NCI-H460 (cell line): ENCODE measurements at regions not wholly inside any gene's neighbourhood (a gene's known extent, or its start where the extent isn't known, plus 50 kb on each side); places are given as distances from the start of the nearest gene placed in this dataset.
"Not testable (repeated sequence)": the region's sequence is repeated elsewhere in the genome, so short reads cannot be mapped to it uniquely, and the experiment has no call there.

Experiments used
- DNase-seq: peaks from one replicate; pipeline ENCODE4 v3.0.0-alpha.2; 2016; ENCODE audit warnings: low read depth; ENCODE audit errors: extremely low read depth

GRCh38 chr3:182121401-182121800 lies 409.7 kb downstream of the SOX2 start:
- DNase-seq = no peak

DNA sequence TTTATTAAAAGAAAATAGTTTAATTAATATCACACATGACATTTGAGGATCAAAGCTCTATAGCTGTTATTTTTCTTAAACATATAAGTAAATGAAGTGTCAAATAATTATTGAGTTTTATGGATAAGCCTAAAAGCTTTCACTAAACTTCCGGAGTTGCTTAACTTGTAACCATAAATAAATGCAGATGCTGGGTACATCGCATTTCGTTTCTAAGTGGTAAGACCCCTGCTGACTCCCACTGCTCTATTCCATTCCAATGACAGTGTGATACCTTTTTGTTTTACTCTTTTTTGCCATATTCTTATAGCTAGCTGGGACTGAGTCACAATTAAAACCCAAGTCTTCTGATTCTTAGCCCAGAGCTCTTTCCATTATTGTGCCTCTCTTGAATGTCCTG lies 411.1 kb downstream of the SOX2 start:
- DNase-seq = no peak

GRCh38 chr3:182124187-182124586 lies 412.5 kb downstream of the SOX2 start:
- no peak for DNase-seq

DNA sequence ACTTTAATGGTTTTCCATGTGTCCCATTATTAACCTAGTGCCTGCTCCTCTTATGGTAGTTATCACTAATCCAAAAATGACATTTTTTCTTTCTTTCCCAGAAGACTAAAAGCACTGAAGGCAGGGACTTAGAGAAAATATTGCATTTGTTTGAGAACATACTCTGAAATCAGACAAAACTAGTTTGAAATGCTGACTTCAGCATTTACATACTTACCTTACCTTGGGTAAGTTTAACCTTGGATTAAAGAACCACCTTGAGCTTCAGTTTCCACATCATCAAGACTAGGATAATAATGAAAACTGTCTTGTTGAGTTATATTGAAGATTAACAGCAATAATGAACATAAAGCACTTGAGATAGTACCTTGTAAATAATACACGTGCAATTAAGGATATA lies 413.0 kb downstream of the SOX2 start:
- DNase-seq = no peak

DNA sequence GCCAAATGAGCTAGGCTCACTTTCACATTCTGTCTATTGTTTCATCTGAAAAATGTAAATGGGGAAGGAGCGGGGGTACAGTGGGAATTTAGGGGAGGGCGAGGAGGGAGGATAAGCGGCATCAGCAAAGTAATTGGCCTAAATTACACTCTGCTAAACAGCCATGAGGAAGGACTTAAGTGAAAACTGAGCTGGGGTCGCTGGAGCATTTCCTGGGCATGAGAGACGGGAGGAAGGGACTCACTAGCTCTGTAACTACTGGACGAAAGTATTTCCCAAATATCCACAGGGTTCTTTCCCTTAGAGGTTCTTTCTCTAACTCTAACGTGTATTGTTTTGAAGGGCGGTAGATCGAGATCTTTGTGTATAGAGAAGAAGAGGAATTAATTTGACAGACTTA lies 418.0 kb downstream of the SOX2 start:
- DNase-seq = no peak

- no peak for DNase-seq
These were observed 422.0 kb downstream of the SOX2 start for GRCh38 chr3:182133752-182134151.

DNA sequence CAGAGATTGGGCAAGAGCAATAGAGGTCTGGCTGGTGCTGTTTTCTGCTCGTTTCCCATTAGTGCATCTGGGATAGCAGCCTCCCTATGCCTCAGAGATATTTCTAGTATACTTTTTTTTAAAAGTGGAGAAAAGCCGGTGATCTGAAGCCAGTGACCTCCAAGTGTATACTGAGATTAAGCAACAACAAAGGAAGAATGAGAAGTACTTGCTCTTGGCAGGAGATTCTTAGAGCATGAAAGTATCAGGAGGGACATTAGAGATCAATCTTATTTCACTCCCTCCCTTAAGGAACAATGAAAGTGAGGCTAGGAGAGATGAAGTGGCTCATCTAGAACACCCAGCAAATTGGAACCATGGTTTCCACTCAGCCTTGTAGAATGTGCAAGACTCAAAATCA lies 423.3 kb downstream of the SOX2 start:
- no peak for DNase-seq

DNA sequence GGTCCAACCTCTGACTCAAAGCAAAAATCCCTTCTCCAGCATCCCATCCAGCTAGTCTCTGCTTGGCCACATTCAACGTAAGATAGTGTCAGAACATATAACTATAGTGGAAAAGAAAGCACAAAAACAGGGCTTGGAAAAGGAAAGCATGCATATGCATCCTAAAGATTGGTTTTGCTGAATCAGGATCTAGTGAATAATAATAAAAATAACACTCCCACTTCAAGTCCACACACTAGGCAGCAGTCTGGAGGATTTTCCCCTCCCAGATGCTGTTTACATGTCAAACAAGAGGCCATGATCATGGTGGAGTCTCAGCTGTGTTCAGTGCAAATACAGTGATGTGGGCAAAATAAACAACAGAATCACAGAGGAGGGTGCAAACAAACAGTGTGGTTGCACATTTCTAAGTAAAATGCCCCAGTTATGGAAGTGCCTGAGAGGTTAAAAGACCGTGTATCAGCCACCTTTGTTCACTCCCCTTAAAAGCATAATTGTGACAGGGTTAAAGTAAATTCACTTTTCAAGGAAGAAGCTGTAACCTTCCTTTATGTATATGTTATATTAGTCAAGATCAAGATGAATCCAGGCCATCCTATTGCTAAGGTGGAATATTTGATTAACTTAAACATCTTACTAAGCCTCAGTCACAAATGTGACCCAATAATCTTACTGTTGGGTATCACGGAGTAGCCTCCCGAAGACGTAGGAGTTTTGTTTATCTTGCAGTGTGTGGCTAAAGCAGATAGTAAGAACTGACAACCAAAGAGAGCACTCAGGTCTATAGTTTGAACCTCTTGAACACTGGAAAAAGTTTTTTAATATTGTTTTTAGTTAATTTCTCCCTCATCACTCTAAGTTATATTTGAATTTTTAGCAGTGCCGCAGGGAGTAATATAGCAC lies 424.5 kb downstream of the SOX2 start:
- DNase-seq = no peak

DNA sequence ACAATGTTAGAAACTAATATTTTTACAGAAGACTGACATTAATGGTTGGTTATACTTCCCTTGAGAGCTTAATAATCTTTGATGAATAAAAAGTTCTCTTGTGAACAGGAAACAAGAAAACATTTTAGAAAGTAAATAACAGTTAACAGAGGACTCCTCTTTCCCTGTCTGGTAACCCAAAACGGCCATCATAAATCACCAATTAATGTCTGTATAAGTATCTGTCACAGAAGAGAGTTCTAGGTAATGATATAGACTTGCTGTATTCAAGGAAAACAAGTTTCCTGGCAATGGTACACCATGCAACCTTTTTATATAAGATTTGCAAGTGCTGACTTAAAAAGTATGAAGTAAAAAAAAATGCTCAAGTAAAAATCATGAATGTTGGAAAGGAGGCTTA lies 426.7 kb downstream of the SOX2 start:
- no peak for DNase-seq

DNA sequence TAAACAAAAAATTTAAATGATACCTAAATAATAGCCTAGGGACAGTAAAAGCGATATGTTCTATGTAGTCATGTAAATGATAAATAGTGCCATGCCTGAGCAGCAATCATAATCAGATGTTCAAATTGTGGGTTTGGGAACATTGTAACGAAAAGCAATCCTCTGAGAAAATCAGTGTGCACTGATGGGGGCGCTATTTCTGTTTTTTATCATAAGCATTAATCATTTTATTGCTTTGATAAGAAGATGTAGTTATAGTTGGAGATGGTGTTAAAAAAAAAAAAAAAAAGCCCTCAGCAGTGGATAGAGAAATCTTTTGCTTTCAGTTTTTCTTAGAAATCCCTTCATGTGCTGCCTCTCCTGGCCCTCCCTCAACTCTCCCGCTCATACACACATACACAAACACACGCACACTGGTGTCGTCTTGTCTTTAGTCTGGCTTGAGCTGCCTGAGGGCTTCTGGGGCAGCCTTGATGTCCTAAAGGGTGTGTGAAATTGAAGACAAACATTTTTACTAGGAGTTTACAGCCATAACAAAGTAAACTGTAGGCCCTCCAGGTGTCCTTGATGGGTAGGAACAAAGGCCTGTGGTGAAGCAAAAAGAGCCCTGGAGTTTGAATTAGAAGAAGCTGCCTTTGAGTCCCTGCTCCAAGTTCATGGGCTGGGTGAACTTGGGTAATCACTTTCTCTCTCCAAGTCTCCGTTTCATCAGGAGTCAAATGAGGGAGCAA lies 428.1 kb downstream of the SOX2 start:
- DNase-seq = no peak

GRCh38 chr3:182142928-182143327 lies 431.2 kb downstream of the SOX2 start:
- no peak for DNase-seq

DNA sequence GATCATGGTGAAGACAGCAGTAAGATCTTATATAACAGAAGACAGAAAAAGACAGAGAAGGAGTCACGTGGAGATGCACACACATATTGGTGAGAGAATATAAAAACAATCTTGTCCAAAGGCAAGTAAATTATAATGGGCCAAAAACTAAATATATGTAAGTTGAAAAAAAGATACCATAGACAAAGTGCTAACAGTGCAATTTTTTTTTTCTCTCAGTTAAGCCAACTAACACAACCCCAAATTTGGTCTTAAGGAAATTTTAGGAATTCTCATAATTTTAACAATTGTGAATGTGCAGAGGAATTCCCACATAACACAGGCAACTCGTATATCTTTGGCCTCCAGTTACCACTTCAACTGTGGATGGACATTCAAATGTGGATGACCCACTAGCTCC lies 432.2 kb downstream of the SOX2 start:
- DNase-seq = no peak

DNA sequence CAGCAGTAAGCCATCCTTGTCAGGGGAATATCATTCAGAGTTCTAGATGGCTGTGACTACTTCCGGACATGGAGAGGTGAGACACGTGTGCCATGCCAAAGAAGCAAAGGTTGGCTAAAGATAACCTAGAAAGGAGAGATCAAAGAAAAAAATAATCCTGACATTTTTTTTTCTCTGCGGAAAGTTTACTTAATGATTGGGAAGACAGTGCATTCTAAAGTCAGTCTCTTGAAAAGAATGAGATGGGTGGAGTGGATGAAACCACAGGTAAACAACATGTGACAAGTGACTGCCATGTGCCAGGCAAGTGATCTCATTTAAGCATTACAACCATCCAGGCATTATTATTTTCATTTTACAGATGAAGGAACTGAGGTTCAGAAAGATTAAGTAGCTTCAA lies 436.6 kb downstream of the SOX2 start:
- no peak for DNase-seq

DNA sequence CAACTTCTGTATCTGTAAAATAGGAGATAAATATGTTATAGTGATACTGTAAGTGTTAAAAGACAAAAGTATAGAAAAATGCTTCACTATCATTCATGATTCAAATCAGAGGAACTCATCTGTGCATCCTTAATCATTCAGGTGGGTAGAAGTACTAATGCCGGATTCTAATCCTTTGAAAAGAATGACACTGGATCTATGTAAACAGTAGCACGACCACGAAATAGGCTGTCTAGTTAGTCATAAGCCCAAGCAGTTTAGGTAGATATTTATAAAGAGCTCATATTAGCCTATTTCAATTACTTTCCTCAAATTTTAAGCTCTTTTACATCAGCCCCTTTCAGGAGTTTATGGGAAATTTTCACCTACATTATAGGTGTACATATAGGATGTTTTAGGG lies 437.9 kb downstream of the SOX2 start:
- DNase-seq = no peak

DNA sequence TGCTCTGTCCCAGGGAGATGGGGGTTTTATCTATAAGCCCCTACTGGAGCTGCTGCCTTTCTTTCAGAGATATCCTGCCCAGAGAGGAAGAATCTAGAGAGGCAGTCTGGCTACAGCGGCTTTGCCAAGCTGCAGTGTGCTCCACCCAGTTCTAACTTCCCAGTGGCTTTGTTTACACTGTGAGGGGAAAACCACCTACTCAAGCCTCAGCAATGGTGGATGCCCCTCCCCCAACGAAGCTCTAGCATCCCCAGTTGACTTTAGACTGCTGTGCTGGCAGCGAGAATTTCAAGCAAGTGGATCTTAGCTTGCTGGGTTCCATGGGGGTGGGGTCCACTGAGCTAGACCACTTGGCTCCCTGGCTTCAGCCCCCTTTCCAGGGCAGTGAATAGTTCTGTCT lies 444.6 kb downstream of the SOX2 start:
- not testable (repeated sequence) for DNase-seq

GRCh38 chr3:182165234-182165633 lies 453.5 kb downstream of the SOX2 start:
- no peak for DNase-seq

- no peak for DNase-seq
These were observed 460.8 kb downstream of the SOX2 start for GRCh38 chr3:182172534-182172933.

DNA sequence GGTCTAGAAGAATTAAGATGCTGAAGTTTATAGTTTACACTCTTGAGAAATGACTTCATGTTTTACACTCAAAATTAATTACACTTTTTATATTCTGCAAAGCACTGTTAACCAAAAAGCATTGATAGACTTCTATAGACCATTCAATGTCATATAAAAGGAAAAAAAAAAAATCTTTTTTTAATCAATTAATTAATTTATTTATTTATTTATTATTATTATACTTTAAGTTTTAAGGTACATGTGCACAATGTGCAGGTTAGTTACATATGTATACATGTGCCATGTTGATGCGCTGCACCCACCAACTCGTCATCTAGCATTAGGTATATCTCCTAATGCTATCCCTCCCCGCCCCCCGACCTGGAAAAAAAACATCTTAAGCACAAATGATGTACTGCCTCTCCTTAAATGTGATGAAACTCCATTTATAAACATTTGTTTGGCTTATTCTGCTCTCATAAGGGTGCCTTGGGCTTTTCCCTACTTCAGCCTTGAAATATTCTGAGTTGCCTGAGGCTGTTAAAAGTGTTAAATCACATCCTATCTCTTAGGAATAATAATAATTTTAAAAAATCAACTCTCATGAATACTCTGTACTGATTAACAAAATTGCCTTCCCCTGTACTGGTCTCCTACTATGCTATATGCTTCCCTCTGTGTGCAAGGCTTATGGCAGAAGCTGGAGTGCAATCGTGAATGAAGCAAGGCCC lies 466.9 kb downstream of the SOX2 start:
- no peak for DNase-seq

- no peak for DNase-seq
These were observed 467.9 kb downstream of the SOX2 start for GRCh38 chr3:182179631-182180030.

DNA sequence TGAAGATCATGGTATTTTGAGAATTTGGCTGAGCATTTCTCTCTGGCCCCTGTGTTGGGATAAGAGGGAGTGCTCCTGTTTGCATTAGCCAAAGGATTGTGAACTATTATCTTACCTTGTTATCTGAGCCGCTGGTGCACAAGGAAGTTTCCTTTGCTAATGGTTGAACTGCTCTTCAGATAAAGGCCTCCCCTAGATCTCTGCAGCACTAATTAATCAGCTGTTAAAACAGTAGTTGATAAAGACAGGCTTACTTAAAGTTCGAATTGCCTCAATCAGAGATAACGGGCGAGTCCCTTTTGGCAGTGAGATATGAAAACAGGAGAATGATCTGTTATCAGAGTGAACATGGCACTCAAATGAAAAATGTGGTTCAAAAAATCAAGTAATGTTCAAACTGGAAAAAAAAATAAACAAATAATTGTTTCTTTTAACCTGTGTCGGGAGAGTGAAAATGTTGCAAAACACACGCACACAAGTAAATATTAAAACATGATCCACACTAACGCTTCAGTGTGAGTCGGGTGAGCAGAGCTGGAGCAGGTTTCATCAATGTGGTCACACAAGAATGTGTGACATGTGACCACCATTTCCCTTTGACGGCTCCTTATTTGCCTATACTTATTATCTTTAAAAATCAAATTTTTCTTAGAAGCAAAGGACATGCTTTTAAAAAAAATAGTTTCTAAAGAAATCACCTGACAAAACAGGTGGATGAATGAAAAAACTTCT lies 469.1 kb downstream of the SOX2 start:
- no peak for DNase-seq

GRCh38 chr3:182182531-182182968 lies 470.8 kb downstream of the SOX2 start:
- no peak for DNase-seq
